HCT116 (cell line): ENCODE measurements at regions not wholly inside any gene's neighbourhood (a gene's known extent, or its start where the extent isn't known, plus 50 kb on each side); places are given as distances from the start of the nearest gene placed in this dataset.

Source experiments
- ATAC-seq: fragments of 200-7000 bp; cut with Tn5 transposase; 2 replicates; pipeline ENCODE4 v1.9.1; 2020; ENCODE audit warnings: mild to moderate bottlenecking, moderate library complexity
- BruUV-seq: library from RNA; stranded (reverse); fragments of 400-500 nt; replicated peaks from 2 replicates; lab custom pipeline; 2021; lab: Mats Ljungman, UMichigan
- CTCF ChIA-PET: fragments of 300-600 bp; sonication (Branson Sonifier 250); formaldehyde crosslinking; loops from one replicate; lab custom pipeline; 2021; ENCODE audit warnings: antibody characterized with exemption; lab: Charles Lee
- POLR2A ChIA-PET: fragments of 300-600, 350-600 bp; sonication (Branson Sonifier 250); formaldehyde crosslinking; loops from one replicate; lab custom pipeline; 2021; ENCODE audit warnings: antibody characterized with exemption; lab: Charles Lee
- RAD21 ChIA-PET, 2 experiments: fragments of 300-600 bp; sonication (Branson Sonifier 250); formaldehyde crosslinking; loops; one replicate each; lab custom pipeline; 2023; ENCODE audit warnings: low total read pairs in 2 of 2; ENCODE audit not compliant: uncharacterized antibody in 2 of 2, unreplicated experiment in 2 of 2, low non-redundant PET in 1 of 2; lab: Charles Lee
- DNase-seq: peaks from one replicate; pipeline ENCODE4 v3.0.0-alpha.2; 2010; ENCODE audit warnings: low read depth, low spot score
- H2AFZ ChIP-seq: fragments of 200-600 bp; shearing (Covaris generic), sonication (generic); 2 replicates; pipeline ENCODE4 v1.6.1; 2017; ENCODE audit warnings: low read depth, mixed run types, mixed read lengths, antibody characterized with exemption, low read length; ENCODE audit not compliant: poor library complexity, severe bottlenecking
- H3K27ac ChIP-seq: 2 replicates; pipeline ENCODE4 v1.5.1; 2012; ENCODE audit warnings: low read depth, low read length
- H3K27me3 ChIP-seq: fragments of 200-600 bp; sonication (generic); 2 replicates; pipeline ENCODE4 v1.6.1; 2016; ENCODE audit warnings: mixed run types, low read length, mixed read lengths; ENCODE audit not compliant: insufficient read depth
- H3K36me3 ChIP-seq, 2 experiments: fragments of 200-500 bp in 1 of 2; fragments of 200-600 bp in 1 of 2; sonication (Bioruptor generic) in 1 of 2; sonication (generic) in 1 of 2; 2 replicates each; pipeline versions ENCODE4 v1.5.1 to v1.6.1; 2014 to 2016; ENCODE audit warnings: low read length in 2 of 2, inconsistent platforms in 1 of 2, mixed read lengths in 1 of 2, mixed run types in 1 of 2; ENCODE audit not compliant: insufficient read depth in 2 of 2, control insufficient read depth in 1 of 2
- H3K4me1 ChIP-seq, 2 experiments: fragments of 200-600 bp in 1 of 2; sonication (generic) in 1 of 2; 2 replicates each; pipeline versions ENCODE4 v1.5.1 to v1.6.1; 2012 to 2017; ENCODE audit warnings: low read length in 2 of 2, inconsistent platforms in 1 of 2, mild to moderate bottlenecking in 1 of 2, mixed read lengths in 1 of 2, mixed run types in 1 of 2, moderate library complexity in 1 of 2; ENCODE audit not compliant: insufficient read depth in 2 of 2, control insufficient read depth in 1 of 2
- H3K4me2 ChIP-seq: fragments of 200-600 bp; sonication (generic); 2 replicates; pipeline ENCODE4 v1.6.1; 2017; ENCODE audit warnings: mixed run types, low read length, mixed read lengths
- H3K4me3 ChIP-seq, 2 experiments: fragments of 200-600 bp in 1 of 2; sonication (generic) in 1 of 2; replicated peaks in 1 of 2; 2 replicates each; pipeline ENCODE4 v1.5.1; 2011 to 2016; ENCODE audit warnings: low read length in 2 of 2, control low read depth in 1 of 2, low read depth in 1 of 2, mild to moderate bottlenecking in 1 of 2, mixed read lengths in 1 of 2, mixed run types in 1 of 2
- H3K79me2 ChIP-seq: fragments of 200-600 bp; sonication (generic); 2 replicates; pipeline ENCODE4 v1.6.1; 2017; ENCODE audit warnings: mild to moderate bottlenecking, mixed run types, low read length, moderate library complexity, mixed read lengths; ENCODE audit not compliant: insufficient read depth
- H3K9ac ChIP-seq: fragments of 200-600 bp; sonication (generic); 2 replicates; pipeline ENCODE4 v1.6.1; 2016; ENCODE audit warnings: low read length, mixed read lengths
- H3K9me2 ChIP-seq: fragments of 200-600 bp; sonication (generic), shearing (Covaris generic); 2 replicates; pipeline ENCODE4 v1.6.1; 2017; ENCODE audit warnings: mixed run types, mild to moderate bottlenecking, moderate library complexity; ENCODE audit not compliant: insufficient read depth
- H3K9me3 ChIP-seq, 2 experiments: fragments of 200-500 bp in 1 of 2; fragments of 200-600 bp in 1 of 2; sonication (Bioruptor generic) in 1 of 2; sonication (generic) in 1 of 2; 2 replicates each; pipeline ENCODE4 v1.6.1; 2014 to 2017; ENCODE audit warnings: low read length in 2 of 2, mixed read lengths in 2 of 2, inconsistent platforms in 1 of 2, low read depth in 1 of 2, mild to moderate bottlenecking in 1 of 2, mixed run types in 1 of 2, moderate library complexity in 1 of 2; ENCODE audit not compliant: control insufficient read depth in 1 of 2, insufficient read depth in 1 of 2
- H4K20me1 ChIP-seq: fragments of 200-600 bp; sonication (generic), shearing (Covaris generic); 2 replicates; pipeline ENCODE4 v1.6.1; 2017; ENCODE audit warnings: mixed run types, mild to moderate bottlenecking, moderate library complexity; ENCODE audit not compliant: insufficient read depth
- CTCF ChIP-seq, 3 experiments: fragments of 200-600 bp in 1 of 3; sonication (generic) in 1 of 3; IDR thresholded peaks in 2 of 3; conservative IDR thresholded peaks in 1 of 3; 2 replicates each; pipeline ENCODE4 v1.5.1; 2012 to 2017; ENCODE audit warnings: low read depth in 2 of 3, low read length in 2 of 3, antibody characterized with exemption in 1 of 3, borderline replicate concordance in 1 of 3, control low read depth in 1 of 3, mild to moderate bottlenecking in 1 of 3, mixed read lengths in 1 of 3, mixed run types in 1 of 3, moderate library complexity in 1 of 3; ENCODE audit not compliant: insufficient read depth in 1 of 3
- EZH2 ChIP-seq: fragments of 200-600 bp; sonication (generic); IDR thresholded peaks from 2 replicates; pipeline ENCODE4 v1.6.1; 2017; ENCODE audit warnings: antibody characterized with exemption, mixed run types
- POLR2A ChIP-seq: IDR thresholded peaks from 2 replicates; pipeline ENCODE4 v1.7.0; 2011; ENCODE audit warnings: borderline replicate concordance; ENCODE audit not compliant: insufficient read depth, insufficient read length; ENCODE audit errors: extremely low read depth
- POLR2AphosphoS5 ChIP-seq: IDR thresholded peaks from 2 replicates; pipeline ENCODE4 v1.6.1; 2011; ENCODE audit warnings: mild to moderate bottlenecking, low read depth, low read length, moderate library complexity
- TCF7L2 ChIP-seq: IDR thresholded peaks from 2 replicates; pipeline ENCODE4 v1.7.0; 2011; ENCODE audit warnings: borderline replicate concordance, inconsistent platforms; ENCODE audit not compliant: insufficient read depth, insufficient read length; ENCODE audit errors: extremely low read depth
- YY1 ChIP-seq: IDR thresholded peaks from 2 replicates; pipeline ENCODE4 v1.6.1; 2011; ENCODE audit warnings: low read length, low read depth, moderate library complexity, mild to moderate bottlenecking; ENCODE audit not compliant: insufficient replicate concordance; ENCODE audit errors: extremely low read depth
- ZNF274 ChIP-seq: fragments of 200-500 bp; sonication (Bioruptor generic); IDR thresholded peaks from 2 replicates; pipeline ENCODE4 v1.6.1; 2014; ENCODE audit warnings: mild to moderate bottlenecking, low read depth, low read length, inconsistent platforms
- intact Hi-C: fragments of 100-400 bp; cut with micrococcal nuclease; formaldehyde crosslinking; loops from 2 replicates; pipeline ENCODE4 v1.10.0; 2022

GRCh38 chr20:51188941-51189340 lies 166.0 kb upstream of the KCNG1 start (continued):
- TF ChIP-seq POLR2A (no peak), CTCF (IDR thresholded peaks at IDR 0.05 in 2 of 3, conservative IDR thresholded peaks at IDR 0.05 in 1 of 3; ENCODE audit: borderline replicate concordance in 1 of 3, insufficient read depth in 1 of 3, low read depth in 2 of 3, low read length in 2 of 3) (no peak), YY1 (no peak), POLR2AphosphoS5 (no peak)

- Histone ChIP-seq H3K9me3 (no peaks in the 10 kb centered on the region), H3K4me3 (no peak overlapping the region), H3K9ac (no peak overlapping the region), H3K9me2 (no peaks in the 10 kb centered on the region), H3K27ac (no peak overlapping the region), H3K4me2 (no peak overlapping the region), H3K79me2 (no peaks in the 10 kb centered on the region), H4K20me1 (no peaks in the 10 kb centered on the region), H2AFZ (no peak overlapping the region), H3K4me1 (no peaks in the 10 kb centered on the region), H3K27me3 (no peaks in the 10 kb centered on the region), H3K36me3 (no peaks in the 10 kb centered on the region)
- CTCF ChIA-PET, result no interaction called here
- RAD21 ChIA-PET, result no interaction called here
- intact Hi-C loops, result no loop called here
- no peak for DNase-seq
- no peak for ATAC-seq
- POLR2A ChIA-PET, result no interaction called here
- no TSS peak for BruUV-seq
- TF ChIP-seq TCF7L2 (no peak), ZNF274 (no peak), EZH2 (no peak), POLR2AphosphoS5 (no peak)
Measured at GRCh38 chr20:51187261-51187660, 164.4 kb upstream of the KCNG1 start.
